ENCODE measurements at regions not wholly inside any gene's neighbourhood (a gene's known extent, or its start where the extent isn't known, plus 50 kb on each side); places are given as distances from the start of the nearest gene placed in this dataset.

DNA sequence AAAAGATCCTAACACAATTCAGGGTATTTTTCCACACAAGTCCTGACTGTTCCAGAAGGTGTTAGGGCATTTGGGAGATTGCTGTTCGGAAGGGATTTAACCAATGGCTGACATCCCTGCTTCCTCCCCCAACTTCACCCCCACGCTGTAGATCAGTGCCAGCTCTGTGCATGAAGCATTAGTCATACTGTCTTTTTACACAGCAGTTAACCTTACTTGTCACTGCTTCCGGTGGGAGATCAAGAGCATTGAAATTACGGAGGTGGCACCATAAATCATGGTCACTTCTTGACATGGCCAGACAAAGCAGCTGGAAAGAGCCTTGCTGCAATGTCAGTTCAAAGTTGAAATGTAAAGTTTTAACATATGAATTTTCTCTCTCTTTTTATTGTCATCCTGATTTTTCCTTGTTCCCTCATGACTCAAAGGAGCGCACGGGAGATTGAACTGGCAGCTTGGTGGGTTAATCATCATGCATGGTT, 70.2 kb downstream of the HRH4 start:
- no peak overlapping the region for H3K56ac ChIP-seq (ENCODE audit: extremely low read depth, insufficient read depth, low read length)
- H2AK5ac ChIP-seq (ENCODE audit: low read depth, low read length) = no peak overlapping the region
- in situ Hi-C loops (cut with MboI; ENCODE audit: low sequenced_read_pairs) = no loop called here
- H2BK5ac ChIP-seq (ENCODE audit: low read depth, low read length, poor library complexity, severe bottlenecking) = no peak overlapping the region
- no CpG with 5 or more reads among the region's 6 CpGs for WGBS, 2 experiments (ENCODE audit: extremely low coverage in 2 of 2, insufficient read length in 1 of 2)
- H4K5ac ChIP-seq (ENCODE audit: low read depth, low read length) = no peak overlapping the region
- no peaks in the 10 kb centered on the region for H3K36me3 ChIP-seq (ENCODE audit: control insufficient read depth, insufficient read depth, low read length)
- peaks cover 6% of the 10 kb centered on the region for H3K9me1 ChIP-seq (ENCODE audit: insufficient read depth, low read length)
- no peak overlapping the region for H3K18ac ChIP-seq (ENCODE audit: low read depth, low read length)
- no peak overlapping the region for H3K4ac ChIP-seq (ENCODE audit: low read depth, low read length)
- no peak overlapping the region for H3K27ac ChIP-seq (ENCODE audit: insufficient read depth, low read length)
- DNase-seq (peak; percentile 56), ATAC-seq (ENCODE audit: low read depth) (peak; percentile 44)
- POLR2A ChIA-PET (ENCODE audit: unreplicated experiment) = no interaction called here
- intact Hi-C loops (cut with micrococcal nuclease) = no loop called here
- no peaks in the 10 kb centered on the region for H3K79me1 ChIP-seq (ENCODE audit: low read depth in 1 of 2, low read length in 2 of 2)
- no peak overlapping the region for H4K91ac ChIP-seq (ENCODE audit: insufficient read depth, low read depth, low read length)
- no peak overlapping the region for H2AK9ac ChIP-seq (replicated peaks; ENCODE audit: low read depth, low read length, poor library complexity)
- H3K4me2 ChIP-seq (ENCODE audit: low read depth, low read length) = peak overlapping the region; percentile 2; the same call in 1 of the 2 replicates
- no peak overlapping the region for H2BK120ac ChIP-seq (ENCODE audit: low read depth, low read length)
- no peak overlapping the region for H2BK15ac ChIP-seq (ENCODE audit: low read depth, low read length)
- no peak overlapping the region for H3K4me3 ChIP-seq (ENCODE audit: insufficient read depth, low read depth, low read length)
- no peak overlapping the region for H3K9ac ChIP-seq (ENCODE audit: low read depth, low read length)
- H3K9me3 ChIP-seq (ENCODE audit: control insufficient read depth, insufficient read depth, low read length) = no peaks in the 10 kb centered on the region
- CTCF ChIA-PET = interaction anchor here (0.5 kb wide), 1 partner anchor 296 kb away, joined by 6 read pairs; no protein-coding TSS in a partner anchor
- H3K27me3 ChIP-seq (ENCODE audit: control insufficient read depth, insufficient read depth, low read length) = peaks cover 13% of the 10 kb centered on the region
- TF ChIP-seq, protein P1, sequence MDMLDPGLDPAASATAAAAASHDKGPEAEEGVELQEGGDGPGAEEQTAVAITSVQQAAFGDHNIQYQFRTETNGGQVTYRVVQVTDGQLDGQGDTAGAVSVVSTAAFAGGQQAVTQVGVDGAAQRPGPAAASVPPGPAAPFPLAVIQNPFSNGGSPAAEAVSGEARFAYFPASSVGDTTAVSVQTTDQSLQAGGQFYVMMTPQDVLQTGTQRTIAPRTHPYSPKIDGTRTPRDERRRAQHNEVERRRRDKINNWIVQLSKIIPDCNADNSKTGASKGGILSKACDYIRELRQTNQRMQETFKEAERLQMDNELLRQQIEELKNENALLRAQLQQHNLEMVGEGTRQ (IDR thresholded peaks at IDR 0.05; ENCODE audit: low read depth, low read length) = no peak
- no TSS peak for BruUV-seq (replicated peaks)
- 0 out of 2 replicates have a peak overlapping the region, but pooled peaks have one; percentile 8 for H3K23ac ChIP-seq (ENCODE audit: low read depth, low read length)
- dilution Hi-C loops (cut with HindIII; ENCODE audit: low sequenced_read_pairs, unreplicated experiment) = no loop called here
- peak overlapping the region; percentile 28 for H2AFZ ChIP-seq (replicated peaks; ENCODE audit: low read length, poor library complexity)
- H2BK20ac ChIP-seq (ENCODE audit: low read depth, low read length) = no peak overlapping the region
- no peaks in the 10 kb centered on the region for H4K20me1 ChIP-seq (ENCODE audit: insufficient read depth, low read length)
- H3K14ac ChIP-seq (replicated peaks; ENCODE audit: low read depth, low read length) = no peak overlapping the region
- H3K4me1 ChIP-seq (ENCODE audit: control insufficient read depth, insufficient read depth, low read length) = 0 out of 2 replicates have a peak, but pooled peaks cover 2% of the 10 kb centered on the region
- no peak overlapping the region for H4K8ac ChIP-seq (ENCODE audit: low read depth in 2 of 2, low read length in 2 of 2)
